GM19193 (cell line): ENCODE measurements at regions not wholly inside any gene's neighbourhood (a gene's known extent, or its start where the extent isn't known, plus 50 kb on each side); places are given as distances from the start of the nearest gene placed in this dataset.

Experiments
- POLR2A ChIP-seq: IDR thresholded peaks from 4 replicates; pipeline ENCODE4 v1.6.1; 2011; ENCODE audit not compliant: insufficient read depth, insufficient read length; ENCODE audit errors: extremely low read depth

GRCh38 chr11:127998421-127998820, 588.9 kb downstream of the ETS1 start:
- TF ChIP-seq POLR2A = no peak

DNA sequence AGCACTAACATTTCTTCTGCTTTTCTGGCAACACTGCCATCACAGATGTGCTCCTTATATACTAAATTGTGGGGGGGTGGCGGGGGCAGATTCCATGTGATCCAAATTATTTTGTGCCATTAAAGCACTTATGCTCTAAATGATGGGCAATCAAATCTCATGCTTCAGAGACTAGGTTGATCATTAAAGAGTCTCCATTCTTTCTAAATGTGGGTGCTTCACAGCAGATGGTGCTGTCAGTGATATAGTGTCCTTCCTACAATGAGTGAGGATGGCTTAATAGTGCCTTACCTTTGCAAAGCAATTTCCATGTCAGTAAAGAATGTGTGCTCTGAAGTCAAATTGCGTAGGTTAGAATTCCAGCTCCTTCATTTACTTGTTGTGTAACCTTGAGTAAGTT, 589.8 kb downstream of the ETS1 start:
- TF ChIP-seq POLR2A = no peak

DNA sequence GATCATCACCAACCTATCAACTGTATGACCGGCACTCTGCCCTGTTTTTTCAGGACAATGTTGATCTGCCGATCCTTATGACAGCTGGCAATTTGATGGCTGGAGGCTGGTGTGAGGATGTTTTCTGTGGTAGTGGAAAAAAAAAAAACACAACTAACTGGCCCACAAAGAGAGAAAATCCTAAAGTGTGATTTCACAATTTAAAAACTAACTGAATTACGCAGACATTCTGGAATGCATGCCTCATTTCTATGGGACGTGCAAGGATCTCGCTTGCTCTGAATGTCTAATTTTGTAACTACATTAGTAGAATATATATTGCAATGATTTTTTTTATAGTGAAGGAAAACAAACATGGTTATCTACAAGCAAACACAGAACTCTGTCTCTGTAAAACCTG, 590.5 kb downstream of the ETS1 start:
- TF ChIP-seq POLR2A = no peak

- no peak for TF ChIP-seq POLR2A
These were observed 591.4 kb downstream of the ETS1 start for GRCh38 chr11:127995921-127996320.

DNA sequence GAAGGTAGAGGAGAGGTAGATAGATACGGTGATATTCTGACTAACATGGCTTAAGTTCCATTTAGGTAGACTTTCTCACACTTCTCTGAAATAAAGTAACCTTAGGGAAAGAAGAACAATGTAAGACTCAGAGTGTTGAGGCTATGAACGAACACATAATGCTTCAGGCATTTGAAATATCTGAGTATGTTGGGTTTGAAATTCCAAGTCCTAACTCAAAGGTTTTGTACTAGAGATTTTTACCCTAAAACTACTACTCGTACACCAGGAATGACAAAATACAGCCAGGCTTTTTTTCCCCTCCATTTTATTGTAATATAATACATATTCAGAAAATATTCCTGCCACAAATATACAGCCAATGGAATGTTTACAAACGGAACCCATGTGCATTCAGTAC, 592.6 kb downstream of the ETS1 start:
- no peak for TF ChIP-seq POLR2A

- no peak for TF ChIP-seq POLR2A
These were observed 593.6 kb downstream of the ETS1 start for GRCh38 chr11:127993788-127994187.

- no peak for TF ChIP-seq POLR2A
These were observed 594.1 kb downstream of the ETS1 start for GRCh38 chr11:127993281-127993680.

DNA sequence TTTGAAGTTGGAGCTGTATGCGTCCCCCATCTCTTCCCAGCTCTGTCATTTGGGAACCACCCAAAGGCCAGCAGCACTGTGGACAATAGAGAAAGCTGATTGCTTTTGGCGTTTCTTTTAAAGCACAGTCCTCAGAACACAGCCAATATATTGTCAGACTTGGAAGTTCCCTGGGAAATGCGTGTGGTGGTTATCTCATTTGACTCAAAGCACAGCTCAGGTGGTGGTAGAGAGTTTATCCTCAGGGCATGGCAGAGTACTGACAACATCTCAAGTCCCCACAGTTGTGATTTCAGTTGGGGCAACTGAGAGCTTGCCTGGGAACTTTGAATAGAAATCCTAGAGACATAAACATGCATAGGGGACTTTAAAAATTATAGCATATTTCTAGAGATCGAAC, 601.3 kb downstream of the ETS1 start:
- no peak for TF ChIP-seq POLR2A

GRCh38 chr11:127972816-127973215, 614.5 kb downstream of the ETS1 start:
- no peak for TF ChIP-seq POLR2A

DNA sequence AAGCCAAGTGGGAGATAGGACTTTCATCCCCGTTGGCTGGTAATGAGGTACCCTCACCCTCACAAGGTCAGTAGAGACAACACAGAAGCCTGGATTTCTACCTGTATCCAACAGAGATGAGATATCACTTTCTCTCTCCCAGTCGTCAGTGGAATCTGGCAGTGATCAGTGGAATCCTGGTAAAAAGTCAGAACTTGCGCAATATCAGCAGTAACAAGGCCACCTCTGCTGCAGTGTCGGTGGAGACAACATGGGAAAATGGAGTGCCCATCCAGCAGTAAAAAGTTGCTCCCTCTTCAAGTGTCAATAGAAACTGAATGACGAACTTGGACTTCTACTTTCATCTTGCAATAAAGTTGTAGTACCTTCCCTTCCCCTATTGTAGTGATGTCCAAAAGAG, 615.9 kb downstream of the ETS1 start:
- no peak for TF ChIP-seq POLR2A

DNA sequence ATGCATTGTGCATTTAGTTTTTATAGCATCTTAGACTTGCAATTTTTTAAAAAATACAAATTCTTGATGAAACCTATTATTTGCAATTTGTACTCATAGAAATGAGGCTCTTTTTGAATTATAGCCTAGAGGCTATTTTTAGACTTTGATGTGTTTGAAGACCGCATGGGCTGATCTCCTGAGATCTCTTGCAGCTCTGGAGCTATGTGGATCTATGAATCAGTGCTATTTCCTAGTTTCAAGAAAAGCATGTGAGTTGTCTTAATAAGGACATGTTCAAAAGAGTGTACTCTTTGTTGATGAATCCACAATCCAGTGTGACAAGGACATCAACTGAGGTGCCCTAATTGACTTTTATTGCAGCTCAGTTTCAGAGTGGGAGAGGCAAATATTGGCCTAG, 620.5 kb downstream of the ETS1 start:
- no peak for TF ChIP-seq POLR2A

DNA sequence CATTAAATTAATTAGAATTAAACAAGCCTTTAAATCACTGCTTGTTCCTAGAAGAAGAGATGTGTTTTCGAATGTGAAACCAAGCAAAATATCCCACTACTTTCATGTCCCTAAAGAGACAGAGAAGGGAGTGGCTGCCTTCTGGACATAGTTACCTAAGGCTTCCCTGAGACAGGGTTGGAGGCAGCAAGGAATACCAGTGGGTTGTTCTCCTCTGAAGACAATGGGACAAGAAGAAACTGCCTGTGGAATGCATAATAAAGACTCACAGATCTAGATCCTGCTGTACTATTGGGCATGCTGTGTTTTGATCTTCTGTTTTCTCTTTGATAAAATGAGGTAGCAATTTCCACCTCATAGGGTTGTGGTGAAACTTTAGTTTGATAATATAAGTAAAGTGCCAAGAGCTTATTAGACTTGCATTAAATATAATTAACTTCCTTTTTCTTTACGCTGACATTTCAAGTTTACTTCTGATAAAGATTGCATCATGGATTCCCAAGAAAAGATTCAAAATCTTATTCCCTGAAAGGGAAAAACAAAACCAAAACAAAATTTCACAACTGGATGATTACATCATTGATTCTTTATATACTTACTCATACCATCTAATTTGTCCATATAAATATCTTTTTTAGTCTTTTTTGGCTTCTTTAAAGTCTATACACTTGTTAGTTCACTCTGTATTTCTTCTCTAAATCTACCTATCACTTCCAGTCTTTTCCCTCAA, 621.3 kb downstream of the ETS1 start:
- TF ChIP-seq POLR2A = no peak

DNA sequence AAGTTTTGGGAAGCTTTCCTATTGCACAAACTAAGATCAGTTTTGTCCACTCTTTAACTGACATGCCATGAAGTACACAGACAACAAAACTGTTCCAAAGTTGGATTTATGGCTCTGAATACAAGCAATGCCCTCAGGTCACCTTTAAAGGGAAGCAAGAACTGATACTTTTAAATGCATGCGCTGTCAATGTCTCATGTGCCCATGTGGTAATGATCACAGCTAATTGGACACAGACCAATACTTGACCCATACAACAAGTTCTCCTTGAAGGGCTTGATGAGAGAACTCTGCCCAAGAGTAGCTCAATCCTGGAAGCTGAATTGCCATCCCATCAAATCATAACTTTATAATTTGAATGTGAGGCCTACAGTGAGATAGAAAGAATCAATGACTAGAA, 624.9 kb downstream of the ETS1 start:
- no peak for TF ChIP-seq POLR2A

- TF ChIP-seq POLR2A = no peak
These were observed 637.2 kb downstream of the ETS1 start for GRCh38 chr11:127950162-127950561.

GRCh38 chr11:127943763-127944162, 643.6 kb downstream of the ETS1 start:
- TF ChIP-seq POLR2A = no peak

- no peak for TF ChIP-seq POLR2A
These were observed 644.2 kb downstream of the ETS1 start for GRCh38 chr11:127943152-127943551.

GRCh38 chr11:127939000-127939399, 648.4 kb downstream of the ETS1 start:
- no peak for TF ChIP-seq POLR2A
